ENCODE measurements at regions not wholly inside any gene's neighbourhood (a gene's known extent, or its start where the extent isn't known, plus 50 kb on each side); places are given as distances from the start of the nearest gene placed in this dataset.
"Not testable (repeated sequence)": the region's sequence is repeated elsewhere in the genome, so short reads cannot be mapped to it uniquely, and the experiment has no call there.

DNA sequence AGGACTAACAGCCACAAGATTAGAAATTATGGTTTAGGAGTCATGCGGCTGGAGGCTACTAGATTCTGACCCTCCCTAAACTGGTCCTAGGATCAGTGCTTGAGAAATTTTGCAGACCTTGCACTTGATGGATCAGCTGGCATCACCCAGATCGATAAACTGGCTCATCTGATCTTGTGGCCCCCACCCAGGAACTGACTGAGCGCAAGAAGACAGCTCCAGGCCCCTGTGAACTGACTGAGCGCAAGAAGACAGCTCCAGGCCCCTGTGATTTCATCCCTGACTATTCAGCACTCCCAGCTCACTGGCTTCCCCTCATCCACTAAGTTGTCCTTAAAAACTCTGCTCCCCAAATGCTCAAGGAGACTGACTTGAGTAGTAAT, 67.8 kb downstream of the MRPL36 start:
- not testable (repeated sequence) for DNase-seq (ENCODE audit: low read depth in 1 of 2, low spot score in 1 of 2)

DNA sequence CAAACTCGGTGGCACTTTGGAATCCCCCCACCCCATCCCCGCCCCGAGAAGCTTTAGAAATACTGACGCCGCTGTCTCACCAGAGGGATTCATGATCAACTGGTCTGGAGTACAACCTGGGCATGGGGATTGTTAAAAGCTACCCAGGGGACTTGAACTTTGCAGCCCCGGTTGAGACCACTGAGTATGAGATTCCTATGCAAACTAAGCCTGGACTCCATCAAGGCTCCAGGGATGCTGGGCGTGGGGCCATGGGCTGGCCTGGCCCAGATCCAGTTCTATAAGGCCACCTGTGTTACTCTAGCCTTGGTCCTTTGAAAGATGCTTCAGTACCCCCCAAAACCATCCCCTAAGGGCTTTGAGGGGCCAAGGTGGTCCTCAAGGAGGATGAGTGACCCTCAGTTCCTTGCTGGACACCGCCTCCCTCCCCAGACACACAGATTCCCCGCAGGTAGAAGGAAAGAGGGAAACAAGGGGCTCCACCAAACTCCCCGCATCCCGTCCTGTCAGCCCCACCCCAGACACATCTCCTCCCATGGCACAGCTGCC, 68.5 kb downstream of the MRPL36 start:
- DNase-seq (ENCODE audit: low read depth in 1 of 2, low spot score in 1 of 2): no peak

DNA sequence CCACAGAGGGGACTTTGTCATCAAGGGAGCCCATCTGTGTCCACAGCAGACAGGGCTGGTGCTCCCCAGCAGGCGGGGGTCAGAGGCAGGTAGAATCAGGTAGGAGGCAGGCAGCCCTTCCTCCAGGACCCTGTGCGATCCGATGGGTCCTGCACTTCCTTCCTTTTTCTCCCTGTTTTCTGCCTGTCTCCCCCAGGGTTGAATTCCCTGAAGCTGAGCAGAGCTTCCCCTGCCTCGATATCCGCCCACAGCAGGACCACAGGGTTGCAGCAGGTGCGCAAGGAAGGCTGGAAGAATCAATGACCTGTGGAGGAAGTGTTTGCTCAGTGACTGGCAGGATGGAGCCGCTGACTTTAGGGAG, 69.2 kb downstream of the MRPL36 start:
- DNase-seq (ENCODE audit: low read depth in 1 of 2, low spot score in 1 of 2): no peak

DNA sequence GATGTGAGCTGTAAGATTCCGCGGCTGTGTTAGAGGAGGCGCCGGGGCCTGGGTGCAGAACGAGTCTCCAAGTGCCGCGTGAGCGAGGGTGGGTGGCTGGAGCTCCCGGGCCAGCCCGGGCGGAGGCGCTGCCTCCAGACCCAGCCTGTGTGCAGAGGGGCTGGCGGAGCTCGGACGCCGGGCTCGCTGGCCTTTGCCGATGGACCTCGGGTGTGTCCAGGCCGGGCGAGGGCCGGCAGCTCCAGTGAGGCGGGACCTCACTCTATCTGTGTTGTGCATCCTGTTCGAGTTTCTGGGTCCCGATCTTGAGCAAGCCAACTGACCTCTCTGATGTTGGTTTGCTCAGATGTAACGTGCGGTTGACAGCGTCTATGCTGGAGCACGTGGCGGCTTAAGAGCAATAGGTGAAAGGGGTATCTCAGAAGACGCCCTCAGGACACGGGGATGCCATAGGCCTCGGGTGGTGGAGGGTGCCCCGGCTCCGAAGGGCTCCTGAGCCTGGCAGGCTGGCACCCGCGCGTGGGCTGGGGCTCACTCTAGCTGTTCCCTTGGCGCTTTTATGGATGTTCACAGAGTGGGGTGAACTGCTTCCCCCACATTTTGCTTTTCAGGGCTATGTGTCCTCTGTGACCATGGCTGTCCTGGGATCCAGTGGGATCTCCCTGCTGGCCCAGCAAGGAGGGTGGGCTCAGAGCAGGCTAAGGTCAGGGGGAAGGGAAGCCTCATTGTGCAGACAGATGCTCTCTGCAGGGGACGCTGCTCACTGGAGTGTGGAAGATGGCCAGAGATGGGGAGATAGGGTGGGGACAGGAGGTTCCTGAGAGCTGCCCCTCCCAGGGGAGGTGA, 69.8 kb downstream of the MRPL36 start:
- DNase-seq (ENCODE audit: low read depth in 1 of 2, low spot score in 1 of 2): no peak

DNA sequence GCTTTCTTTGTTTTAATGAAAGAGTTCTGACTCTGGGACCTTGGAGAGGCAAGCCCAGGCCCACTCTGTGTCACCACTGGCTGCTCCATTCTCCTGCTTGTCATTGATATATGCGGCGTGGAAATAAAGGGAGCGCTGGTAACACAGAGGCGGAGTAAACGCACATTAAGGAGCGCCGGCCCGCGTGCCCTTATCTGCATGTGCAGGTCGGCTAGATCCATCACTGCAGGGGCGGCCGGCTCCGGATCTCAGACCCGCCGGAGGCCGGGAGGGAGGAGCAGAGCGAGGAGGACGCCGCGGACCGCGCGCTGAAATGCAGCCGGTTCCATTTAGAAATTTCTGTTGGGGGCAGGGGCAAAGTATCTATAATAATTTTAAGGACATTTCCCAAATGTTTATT, 70.8 kb downstream of the MRPL36 start:
- no peak for DNase-seq (ENCODE audit: low read depth in 1 of 2, low spot score in 1 of 2)

DNA sequence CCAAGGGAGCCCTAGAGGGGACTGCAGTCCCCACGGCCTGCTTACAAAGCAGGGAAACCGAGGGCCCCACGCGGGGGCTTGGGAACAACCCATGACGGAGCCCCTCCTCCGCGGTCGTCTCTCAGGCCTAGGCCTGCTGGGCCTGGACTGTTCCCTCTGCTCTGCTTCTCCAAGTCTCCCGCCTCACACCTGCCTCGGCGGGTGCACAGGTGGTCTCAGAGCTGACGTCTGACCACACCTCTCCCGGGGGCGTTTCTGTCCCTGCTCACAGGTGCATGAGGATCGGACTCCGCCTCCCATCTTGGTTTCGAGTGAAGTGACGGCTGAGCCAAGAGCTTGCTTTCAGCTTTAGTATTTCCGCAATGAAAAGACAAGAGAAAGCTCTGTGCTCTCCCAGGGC, 72.1 kb downstream of the MRPL36 start:
- no peak for DNase-seq (ENCODE audit: low read depth in 1 of 2, low spot score in 1 of 2)

DNA sequence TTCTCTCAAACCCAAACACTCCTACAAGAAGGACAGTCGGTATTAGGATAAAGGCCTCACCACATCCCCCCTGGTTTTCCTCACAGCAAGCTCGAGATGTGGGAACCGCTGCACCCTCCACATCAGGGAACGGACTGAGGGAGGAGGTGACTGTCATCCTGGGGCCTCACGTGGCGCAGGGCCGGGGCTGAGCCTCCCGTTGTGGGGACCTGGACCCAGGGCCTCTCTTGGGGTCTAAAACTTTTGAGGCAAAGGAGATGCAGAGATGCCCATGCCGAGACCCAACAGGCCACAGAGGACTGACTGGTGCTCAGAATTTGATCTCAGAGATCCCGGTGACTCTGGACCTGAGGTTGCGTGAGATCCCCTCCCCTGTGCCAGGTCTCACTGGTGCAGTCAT, 72.7 kb downstream of the MRPL36 start:
- DNase-seq (ENCODE audit: low read depth in 1 of 2, low spot score in 1 of 2): no peak

DNA sequence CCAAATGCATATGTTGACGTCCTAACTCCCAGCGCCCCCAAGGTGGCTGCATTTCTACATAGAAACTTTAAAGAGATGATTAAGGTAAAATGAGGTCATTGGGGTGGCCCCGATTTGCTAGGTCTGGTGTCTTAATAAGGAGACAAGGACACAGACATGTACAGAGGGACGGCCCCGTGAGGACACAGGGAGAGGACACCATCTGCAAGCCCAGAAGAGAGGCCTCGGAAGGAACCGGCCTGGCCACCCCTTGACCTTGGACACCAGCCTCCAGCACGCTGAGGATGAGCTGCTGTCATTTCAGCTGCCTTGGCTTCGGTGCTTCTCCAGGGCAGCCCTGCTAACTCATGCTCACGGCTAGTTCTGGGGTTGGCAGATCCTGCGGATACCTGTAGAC, 73.2 kb downstream of the MRPL36 start:
- DNase-seq (ENCODE audit: low read depth in 1 of 2, low spot score in 1 of 2): no peak

DNA sequence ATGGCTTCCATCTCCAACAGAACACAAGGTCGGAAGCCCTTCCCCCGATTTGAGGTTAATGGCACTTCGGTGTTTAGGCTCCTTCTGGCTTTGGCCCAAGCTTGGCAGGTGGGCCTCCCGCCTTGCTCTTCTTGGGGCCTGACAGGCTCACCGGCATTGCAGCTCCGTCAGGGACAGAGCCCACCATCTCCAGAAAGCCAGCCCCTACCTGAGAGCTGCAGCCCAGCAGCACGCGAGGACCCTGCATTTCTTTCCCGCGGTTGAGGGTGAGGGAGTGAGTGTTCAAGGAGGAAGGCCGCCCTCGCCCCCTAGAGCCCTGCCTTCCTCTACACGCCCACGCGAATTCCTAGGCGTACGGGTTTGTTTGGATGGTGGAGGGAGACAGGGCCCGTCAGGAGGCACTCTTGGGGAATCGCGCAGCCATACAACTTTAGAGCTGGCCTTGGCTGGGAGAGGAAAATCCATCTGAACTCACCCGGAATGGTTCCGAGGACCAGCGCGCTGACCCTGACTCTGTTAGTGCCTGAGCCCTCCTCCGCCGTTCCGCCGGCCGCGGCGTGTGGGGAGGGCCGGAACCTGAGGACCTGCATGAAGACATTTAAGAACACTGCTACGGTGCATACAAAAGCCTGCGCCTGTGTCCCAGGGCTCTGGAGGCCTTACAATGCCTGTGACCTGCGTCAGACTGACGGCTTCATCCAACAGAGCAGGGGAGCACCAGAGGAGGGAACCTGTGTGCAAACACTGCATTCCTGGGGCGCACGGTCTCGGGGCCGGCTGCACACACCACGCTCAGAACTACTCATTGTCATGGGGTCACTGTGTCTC, 73.8 kb downstream of the MRPL36 start:
- no peak for DNase-seq (ENCODE audit: low read depth in 1 of 2, low spot score in 1 of 2)

DNA sequence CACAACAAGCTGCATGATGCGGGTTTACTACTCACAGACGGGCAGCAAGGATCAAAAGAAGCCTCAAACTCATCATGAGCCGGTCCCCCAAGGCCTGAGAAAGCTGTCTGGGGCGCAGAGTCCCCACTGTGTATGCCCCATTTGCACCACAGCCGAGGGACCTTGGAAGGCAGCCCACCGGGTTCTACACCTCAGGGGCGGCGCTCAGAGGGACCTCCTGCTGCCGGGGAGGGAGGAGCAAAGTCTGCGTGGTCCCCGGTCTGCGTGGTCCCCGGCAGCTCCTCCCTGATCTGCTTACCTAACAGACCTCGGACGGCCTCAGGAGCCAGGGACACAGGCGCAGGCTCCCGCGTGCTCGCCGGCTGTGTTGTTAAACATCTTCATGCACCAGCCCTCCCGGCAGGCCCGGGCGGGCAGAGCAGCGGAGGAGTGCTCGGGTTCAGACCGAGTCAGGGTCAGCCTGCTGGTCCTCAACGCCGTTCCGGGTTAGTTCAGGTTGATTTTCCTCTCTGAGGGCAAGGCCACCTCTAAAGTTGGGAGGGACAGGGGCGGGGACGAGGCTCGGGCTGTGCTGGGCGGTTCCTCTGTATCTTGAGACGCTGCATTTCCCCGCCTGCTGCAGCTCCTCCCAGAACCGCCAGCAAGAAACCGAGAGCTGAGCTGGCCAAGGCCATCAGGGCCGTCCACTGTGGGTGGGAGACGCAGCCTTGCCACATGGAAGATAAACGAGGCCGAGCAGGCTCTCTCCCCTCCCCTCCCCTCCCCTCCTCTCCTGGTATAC, 74.6 kb downstream of the MRPL36 start:
- DNase-seq (ENCODE audit: low read depth in 1 of 2, low spot score in 1 of 2): no peak

DNA sequence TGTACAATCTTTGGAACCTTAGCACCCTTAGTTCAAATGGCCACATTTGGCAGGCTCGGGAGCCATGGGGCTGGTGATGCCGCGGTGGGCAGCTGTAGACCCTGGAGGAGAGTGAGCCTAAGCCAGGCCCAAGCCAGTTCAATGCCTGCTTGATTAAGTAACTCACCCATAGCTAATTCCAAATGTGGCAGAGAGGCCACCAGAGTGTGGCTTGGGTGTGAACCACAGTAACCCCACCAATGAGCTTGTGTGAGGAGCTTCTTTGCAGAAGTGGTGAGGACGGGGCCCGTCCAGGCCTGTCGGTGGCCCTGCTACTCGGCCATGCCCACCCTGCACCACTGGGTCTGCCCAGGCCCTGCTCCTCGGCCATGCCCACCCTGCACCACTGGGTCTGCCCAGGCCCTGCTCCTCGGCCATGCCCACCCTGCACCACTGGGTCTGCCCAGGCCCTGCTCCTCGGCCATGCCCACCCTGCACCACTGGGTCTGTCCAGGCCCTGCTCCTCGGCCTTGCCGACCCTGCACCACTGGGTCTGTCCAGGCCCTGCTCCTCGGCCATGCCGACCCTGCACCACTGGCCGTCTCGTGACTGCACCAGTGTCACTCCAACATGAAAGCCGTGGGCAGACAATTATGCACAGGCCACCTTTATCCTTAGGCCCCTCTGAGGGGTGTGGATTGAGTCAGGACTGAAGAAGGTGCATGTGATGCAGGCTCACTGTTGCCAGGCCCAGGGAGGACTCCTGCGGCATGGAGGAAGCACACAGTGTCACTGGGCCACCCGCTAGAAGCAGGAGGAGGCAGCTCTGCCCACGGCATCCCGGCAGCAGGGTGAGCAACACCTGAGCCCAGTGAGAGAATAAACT, 75.4 kb downstream of the MRPL36 start:
- no peak for DNase-seq (ENCODE audit: low read depth in 1 of 2, low spot score in 1 of 2)

DNA sequence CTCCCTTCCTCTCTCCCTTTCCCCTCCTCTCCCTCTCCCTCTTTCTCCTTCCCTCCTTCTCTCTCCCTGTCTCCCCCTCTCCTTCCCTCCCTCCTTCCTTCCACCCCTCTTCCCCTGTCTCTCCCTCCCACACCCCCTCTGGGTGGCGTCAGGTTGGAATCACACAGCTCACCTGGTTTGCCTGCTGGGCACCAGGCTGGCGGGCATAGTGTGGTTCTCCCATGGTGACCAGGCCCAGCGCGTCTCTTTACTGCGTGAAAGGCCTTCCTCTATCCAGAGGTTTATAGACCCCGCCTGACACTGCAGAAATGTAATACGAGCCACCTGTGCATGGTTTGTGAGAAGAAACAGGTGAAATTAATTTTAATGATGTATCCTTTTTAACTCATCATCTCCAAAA, 76.2 kb downstream of the MRPL36 start:
- no peak for DNase-seq (ENCODE audit: low read depth in 1 of 2, low spot score in 1 of 2)

DNA sequence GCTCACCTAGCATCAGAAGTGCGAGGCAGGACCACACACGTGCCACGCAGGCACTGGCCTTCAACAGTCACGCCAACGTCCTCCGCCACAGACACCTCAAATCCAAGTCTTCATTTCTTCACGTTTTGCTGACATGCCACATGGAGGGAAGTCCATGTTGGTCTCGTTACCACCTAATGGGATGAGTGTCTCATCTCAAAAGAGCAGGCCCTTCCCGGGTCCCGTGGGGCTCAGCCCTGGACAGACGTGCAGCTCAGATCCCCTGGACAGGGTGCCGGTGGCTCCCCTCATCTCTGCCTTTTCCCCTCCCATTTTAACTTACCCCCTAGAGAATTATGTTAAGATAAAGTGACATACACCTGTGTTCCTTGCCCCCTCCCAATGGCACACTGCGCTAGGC, 76.8 kb downstream of the MRPL36 start:
- DNase-seq (ENCODE audit: low read depth in 1 of 2, low spot score in 1 of 2): no peak

DNA sequence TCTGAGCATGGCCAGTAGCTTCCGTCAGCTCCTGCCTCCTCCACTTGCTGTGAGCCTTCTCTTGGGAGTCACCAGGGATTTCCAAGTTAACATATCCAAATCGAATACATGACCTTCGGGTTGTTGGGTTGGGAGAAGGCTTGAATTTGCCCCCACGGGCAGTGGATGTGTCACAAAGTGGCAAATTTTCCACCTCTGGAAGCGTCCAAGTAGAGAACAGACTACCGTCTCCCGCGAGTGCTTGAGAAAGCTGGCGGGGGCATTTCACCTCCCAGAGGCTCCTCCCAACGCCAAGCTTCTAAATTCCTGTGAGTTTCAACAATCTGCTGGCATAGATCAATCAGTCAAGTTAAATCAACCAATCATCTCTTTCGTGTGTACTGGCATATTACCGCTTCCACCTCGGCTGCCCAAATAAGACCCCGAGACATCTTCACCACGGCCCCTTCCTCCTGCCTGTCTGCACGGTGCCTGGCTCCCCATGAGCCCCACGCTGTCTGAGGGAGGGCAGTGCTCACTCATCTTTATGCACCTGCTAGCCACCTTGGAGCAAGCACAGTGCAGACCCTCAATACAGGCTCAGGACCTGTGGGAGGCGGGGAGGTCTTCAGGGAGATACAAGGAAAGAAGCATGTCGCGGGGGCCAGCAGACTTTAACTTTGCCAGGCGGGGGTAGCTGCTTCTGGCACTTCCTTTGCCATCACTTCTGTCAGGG, 79.1 kb downstream of the MRPL36 start:
- DNase-seq (ENCODE audit: low read depth in 1 of 2, low spot score in 1 of 2): no peak

DNA sequence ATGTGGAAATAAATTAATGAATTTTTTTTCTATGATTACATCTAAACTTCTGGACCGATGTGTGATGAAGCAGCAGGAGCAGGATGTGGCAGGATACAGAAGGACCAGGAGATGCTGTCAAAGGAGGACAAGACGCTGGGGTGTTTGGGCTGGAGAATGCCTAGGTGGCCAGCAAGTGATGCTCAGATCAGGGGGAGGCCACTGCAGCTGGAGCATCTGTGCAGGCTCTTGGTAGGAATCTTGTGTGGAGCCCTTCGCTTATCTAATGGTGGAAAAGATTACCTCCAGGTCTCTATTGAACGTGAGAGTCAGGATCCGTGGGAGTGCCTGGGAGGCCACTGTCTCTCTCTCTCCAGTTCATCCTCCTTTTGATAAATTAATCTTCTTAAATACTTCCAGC, 79.8 kb downstream of the MRPL36 start:
- DNase-seq (ENCODE audit: low read depth in 1 of 2, low spot score in 1 of 2): no peak

DNA sequence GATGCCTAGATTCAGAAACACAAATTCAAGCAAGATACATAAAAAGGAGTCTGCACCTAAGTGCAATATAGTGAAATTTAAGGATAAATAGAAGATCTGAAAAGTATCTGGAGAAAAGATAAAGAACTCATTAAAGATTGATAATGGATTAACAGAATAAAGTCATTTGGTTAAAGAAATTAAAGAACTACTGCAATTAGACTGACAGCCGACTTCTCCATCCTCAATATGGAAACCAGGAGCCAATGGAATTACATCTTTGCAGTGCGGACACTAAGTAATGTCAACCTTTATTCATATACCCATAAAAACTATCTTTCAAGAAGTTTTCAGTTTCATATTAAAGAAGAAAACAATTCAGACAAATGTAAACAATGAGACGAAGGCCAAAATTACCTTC, 81.0 kb downstream of the MRPL36 start:
- no peak for DNase-seq (ENCODE audit: low read depth in 1 of 2, low spot score in 1 of 2)

DNA sequence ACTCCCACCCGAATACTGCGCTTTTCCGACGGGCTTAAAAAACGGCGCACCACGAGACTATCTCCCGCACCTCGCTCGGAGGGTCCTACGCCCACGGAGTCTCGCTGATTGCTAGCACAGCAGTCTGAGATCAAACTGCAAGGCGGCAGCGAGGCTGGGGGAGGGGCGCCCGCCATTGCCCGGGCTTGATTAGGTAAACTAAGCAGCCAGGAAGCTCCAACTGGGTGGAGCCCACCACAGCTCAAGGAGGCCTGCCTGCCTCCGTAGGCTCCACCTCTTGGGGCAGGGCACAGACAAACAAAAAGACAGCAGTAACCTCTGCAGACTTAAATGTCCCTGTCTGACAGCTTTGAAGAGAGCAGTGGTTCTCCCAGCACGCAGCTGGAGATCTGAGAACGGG, 89.5 kb downstream of the MRPL36 start:
- not testable (repeated sequence) for DNase-seq (ENCODE audit: low read depth in 1 of 2, low spot score in 1 of 2)

DNA sequence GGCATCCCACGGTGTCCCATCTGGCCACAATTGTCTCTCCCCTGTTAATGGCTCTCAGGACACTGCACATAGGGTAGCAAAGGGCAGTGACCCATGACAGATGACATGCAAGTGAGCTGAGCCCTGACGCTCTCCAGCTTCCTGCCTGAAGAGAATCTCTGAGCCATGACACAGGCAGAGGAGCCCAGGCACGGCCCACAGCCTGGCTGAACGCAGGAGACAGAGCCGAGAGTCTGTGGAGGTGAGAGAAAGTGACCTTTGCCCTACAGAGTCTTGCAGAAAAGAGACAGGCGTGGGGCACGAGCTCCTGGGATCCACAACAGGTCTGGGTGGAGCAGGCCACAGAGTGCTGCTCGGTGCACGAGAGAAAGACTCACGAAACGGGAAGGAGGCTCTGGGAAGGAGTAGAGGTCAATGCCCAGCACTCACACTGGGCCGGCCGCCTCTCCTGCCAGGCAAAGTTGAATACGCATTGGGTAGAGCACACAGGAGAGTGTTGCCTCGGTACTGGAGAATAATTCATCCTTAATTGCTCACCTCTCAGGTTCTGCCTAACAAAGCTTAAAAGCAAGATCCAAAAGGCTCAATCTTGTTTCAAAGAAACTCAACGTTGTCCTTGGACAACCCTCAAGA, 90.3 kb downstream of the MRPL36 start:
- no peak for DNase-seq (ENCODE audit: low read depth in 1 of 2, low spot score in 1 of 2)

DNA sequence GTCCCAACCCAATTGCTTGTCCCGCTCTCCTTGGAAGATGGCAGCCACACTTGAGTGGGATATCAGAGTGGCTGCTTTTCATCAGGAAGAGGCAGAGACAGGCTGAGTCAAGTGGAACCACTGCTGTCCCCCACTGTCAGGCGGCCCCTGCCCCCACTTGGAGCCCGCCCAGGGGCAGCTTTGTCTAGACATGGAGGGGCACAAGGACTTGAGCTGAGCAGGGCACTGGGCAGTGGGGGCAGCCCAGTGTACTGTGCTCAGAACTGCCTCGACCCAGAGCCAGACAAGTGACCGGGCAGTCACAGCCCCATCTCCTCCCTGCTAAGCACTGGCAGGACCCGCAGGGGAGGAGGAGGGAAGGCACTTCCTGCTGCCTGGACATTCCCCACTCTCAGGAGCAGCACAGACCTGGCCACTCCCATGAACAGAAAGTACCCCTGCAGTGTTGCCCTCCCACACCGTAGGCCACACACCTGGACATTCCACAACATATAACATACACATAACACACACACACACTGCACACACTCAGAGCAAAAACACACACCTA, 91.0 kb downstream of the MRPL36 start:
- no peak for DNase-seq (ENCODE audit: low read depth in 1 of 2, low spot score in 1 of 2)

Data from activated CD4-positive, alpha-beta T cell treated with anti-CD3 and anti-CD28 coated beads, Interleukin-2, amount 50 U/mL, for 24 hours (primary cell).